Left renal pelvis (tissue), 4 donors: ENCODE measurements at regions not wholly inside any gene's neighbourhood (a gene's known extent, or its start where the extent isn't known, plus 50 kb on each side); places are given as distances from the start of the nearest gene placed in this dataset.

ENCODE experiments used
- DNase-seq, 4 donors: peaks; one replicate each; pipeline ENCODE4 v3.0.0-alpha.2; 2013; ENCODE audit warnings: low read depth in 4 of 4, low spot score in 3 of 4

GRCh38 chr5:5540065-5540464, 117.6 kb downstream of the ICE1 start:
- DNase-seq, result no peak
